HG03575 (cell line): ENCODE measurements at regions not wholly inside any gene's neighbourhood (a gene's known extent, or its start where the extent isn't known, plus 50 kb on each side); places are given as distances from the start of the nearest gene placed in this dataset.
"Not testable (repeated sequence)": the region's sequence is repeated elsewhere in the genome, so short reads cannot be mapped to it uniquely, and the experiment has no call there.

Experiments used
- ATAC-seq: cut with Tn5 transposase; IDR thresholded peaks from one replicate; pipeline ENCODE4 v1.9.1; 2021; ENCODE audit not compliant: unreplicated experiment, insufficient number of reproducible peaks, low FRiP score; ENCODE audit errors: extremely low read depth

DNA sequence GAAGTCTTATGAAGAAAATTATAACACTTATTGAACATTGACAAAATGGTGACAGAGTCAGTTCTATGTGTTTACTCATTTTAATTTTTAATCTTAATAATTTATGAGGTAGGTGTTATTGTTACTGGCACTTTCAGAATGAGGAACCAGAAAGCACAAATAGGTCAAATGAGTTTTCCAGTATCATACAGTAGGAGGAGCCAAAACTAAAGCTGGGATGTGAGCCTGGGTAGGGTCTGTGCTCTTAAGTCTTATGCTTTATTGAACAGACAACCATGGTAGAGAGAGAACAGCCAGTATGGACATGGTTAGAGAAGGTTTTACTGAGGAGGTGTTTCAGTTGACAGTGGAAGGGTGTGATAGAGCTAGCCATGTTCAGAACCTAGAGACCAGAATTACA, 775.7 kb downstream of the TMTC2 start:
- ATAC-seq = no peak

DNA sequence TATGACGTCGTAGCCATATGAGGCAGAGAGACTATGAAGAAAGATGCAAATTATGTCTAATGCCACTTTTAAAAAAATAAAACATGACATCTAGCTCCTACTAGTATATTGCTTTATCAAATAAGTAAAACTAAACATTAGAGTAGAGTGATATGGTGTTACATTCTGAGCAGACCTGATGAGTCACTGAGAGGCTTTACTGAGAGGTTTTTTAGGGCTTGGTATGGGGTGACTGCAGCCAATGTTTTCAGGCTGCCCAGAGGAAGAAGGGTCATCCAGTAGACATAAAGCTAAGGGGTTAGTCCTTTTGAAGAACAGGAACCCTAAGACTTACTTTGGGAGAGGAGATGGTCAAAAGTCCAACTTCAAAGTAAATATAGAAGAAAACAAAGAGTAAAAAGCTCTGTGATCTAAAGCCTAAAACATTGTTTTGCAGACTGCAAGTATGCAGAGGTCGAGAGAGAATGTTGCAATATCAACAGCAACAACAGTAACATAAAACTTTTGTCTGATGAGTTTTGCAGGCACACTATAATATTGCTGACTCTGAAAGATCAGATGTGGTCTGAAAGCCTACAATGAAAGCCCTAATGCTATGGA, 774.7 kb downstream of the TMTC2 start:
- no peak for ATAC-seq

DNA sequence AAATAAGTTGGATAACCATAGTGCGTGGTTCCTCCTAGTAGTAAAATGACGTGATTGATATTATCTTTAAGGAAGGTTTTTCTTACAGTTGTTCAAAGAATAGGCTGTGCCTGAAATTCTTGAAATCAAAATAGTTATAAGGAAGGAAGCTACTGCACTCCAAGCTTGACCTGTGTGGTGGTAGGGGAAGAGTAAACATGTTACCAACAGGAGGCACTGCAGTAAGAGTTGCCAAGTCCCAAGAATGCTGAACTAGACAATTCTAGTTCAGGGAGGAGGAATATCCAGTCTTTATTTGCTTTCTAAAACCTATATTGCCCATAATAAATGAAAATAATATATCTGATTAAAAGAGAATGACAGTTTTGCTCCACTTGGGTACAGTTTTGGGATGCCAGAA, 764.5 kb downstream of the TMTC2 start:
- no peak for ATAC-seq

DNA sequence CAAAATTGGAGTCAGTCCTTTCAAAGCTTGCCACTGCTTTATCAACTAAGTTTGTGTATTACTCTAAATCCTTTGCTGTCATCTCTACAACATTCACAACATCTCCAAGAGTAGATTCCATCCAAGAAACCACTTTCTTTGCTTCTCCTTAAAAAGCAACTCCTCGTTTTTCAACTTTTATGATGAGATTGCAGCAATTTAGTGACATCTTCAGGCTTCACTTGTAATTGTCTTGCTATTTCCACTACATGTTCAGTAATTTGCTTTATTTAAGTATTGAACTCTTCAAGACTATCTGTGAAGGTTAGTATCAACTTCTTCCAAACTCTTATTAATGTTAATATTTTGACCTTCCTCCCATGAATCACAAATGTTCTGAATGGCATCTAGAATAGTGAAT, 747.9 kb downstream of the TMTC2 start:
- ATAC-seq = no peak

DNA sequence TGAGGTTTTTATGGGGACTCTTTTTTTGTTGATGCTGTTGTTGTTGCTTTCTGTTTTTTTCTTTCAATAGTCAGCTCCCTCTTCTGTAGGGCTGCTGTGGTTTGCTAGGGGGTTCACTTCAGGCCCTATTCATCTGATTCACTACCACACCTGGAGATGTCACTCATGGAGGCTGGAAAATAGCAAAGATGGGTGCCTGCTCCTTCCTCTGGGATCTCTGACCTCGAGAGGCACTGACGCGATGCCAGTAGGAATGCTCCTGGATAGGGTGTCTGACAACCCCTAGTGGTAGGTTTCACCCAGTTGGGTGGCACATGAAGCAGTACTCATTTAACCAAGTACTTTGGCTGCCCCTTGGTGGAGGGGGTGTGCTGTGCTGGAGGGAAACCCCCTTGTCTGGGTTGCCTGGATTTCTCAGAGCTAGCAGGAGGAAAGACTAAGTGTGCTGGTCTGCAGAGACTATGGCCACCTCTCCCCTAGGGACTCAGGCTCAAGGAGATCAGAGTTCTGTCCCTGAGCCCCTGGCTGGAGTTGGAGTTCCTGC, 745.5 kb downstream of the TMTC2 start:
- no peak for ATAC-seq

DNA sequence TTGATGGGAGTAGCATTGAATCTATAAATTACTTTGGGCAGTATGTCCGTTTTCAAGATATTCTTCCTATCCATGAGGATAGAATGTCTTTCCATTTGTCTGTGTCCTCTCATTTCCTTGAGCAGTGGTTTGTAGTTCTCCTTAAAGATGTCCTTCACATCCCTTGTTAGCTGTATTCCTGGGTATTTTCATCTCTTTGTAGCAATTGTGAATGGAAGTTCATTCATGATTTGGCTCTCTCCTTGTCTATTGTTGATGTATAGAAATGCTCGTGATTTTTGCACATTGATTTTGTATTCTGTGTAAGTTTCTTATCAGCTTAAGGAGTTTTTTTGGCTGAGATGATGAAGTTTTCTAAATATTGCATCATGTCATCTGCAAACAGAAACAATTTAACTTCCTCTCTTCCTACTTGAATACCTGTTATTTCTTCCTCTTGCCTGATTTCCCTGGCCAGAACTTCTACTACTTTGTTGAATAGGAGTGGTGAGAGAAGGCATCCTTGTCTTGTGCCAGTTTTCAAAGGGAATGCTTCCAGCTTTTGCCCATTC, 741.0 kb downstream of the TMTC2 start:
- ATAC-seq = not testable (repeated sequence)

DNA sequence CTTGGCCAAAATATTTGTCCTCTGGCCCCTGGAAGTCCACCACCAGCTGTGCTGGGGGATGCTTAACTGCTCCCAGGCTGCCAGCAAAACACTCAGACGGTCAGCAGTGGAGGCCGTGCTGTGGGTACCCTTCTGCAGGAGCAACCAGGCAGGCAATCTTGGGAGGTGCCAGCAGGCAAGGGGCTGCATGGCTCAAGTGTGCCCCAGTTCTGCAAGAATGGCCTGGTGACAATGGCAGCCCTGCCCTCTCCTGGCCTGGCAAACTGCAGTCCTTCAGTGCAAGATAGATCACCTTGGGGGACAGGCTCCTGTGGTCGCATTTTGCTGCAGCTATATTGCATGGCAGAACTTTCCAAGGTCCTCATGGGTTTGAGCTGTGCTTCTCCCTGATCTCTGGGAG, 728.3 kb downstream of the TMTC2 start:
- no peak for ATAC-seq

DNA sequence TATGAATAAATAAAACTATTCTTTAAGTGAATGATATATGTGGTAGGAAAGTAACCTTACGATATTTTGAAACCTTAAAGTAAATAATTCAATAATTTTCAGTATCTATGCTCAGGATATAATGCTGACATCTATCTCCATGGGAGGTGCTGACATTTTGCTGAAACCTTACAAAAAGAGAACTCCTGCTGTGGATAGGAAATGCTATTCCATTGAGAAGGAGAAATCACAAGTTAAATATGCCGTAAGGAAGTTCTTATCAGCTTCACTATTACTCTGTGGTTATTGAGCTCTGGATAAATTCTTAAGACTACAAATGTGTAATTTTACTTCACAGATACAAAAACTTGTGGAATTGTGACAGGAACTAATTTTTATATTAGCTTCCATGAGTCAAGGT, 722.1 kb downstream of the TMTC2 start:
- no peak for ATAC-seq

DNA sequence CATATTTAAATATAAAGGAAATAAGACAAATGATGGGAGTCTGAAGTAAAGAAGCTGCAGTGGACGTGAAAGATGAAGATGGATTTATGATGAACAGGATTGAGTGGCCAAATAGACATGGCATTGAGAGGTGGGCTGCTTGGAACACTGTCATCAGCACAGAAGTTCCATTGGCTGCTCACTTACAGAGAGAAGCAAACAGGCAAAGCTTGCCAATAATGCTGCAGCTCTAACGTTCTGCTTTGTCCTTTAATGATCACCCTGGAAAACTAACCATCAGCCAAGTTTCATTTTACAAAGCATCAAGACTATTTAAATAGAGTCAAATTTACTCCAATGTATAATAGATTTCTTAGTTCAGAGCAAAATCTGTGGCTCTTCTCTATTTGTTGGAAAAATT, 721.4 kb downstream of the TMTC2 start:
- ATAC-seq = no peak

DNA sequence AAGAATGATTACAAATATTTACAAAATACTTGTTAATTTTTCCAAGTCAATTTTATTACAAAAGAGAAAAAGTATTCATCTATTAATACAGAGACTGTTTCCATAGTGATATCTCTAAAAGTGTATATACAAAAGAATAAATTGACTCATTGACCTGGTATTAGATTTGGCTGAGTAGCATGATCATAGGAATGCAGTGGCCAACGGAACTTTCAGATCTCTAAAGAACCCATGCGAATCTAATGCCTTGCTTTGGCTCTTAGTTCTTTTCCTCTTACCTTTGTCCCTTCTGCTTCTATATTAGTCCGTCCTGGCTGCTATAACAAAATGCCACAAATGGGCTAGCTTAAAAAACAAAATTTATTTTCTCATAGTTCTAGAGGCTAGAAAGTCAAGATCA, 717.8 kb downstream of the TMTC2 start:
- no peak for ATAC-seq

DNA sequence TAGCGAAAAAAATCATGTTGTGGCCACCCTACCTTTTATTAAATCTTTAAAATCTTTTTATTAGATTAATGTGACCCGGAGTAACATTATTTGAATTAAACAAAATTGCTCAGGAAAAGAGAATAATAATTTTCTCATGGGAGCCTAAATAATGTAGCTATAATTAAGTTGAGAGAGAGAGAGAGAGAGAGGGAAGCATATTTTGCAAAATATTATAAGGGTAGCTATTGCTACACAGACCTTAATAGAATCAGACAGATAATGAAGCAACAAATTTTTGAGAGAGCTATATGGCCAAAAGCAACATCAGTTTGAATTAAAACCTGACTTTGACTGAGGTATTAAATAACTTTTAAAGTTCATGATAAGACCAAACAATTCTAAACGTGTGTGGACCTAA, 703.5 kb downstream of the TMTC2 start:
- no peak for ATAC-seq

DNA sequence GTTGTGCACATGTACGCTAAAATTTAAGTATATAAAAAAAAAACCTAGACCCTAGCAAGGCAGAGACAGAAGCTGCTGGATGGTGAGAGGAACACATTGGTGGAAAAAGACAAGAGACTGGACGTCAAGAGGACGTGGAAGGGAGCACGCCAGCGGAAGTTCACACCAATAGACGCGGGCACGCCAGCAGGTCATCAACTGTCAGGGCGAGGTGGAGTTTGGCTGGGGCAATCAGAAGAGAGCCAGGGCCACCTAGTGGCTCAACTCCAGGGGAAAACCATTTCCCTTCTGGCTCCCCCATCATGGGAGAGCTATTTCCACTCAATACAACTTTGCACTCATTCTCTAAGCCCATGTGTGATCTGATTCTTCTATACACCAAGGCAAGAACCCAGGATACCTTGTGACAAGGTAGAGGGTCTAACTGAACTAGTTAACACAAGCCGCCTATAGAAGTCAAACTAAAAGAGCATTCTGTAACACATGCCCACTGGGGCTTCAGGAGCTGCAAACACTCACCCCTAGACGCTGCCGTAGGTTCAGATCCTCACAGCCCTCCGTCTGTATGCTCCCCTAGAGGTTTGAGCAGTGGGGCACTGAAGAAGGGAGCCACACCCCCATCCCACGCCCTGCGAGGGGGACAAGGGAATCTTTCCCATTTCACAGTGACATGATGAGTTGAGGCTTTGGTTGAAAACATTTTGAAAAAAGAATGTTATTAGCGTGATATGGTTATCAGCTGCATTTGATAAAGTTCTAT, 702.7 kb downstream of the TMTC2 start:
- no peak for ATAC-seq

DNA sequence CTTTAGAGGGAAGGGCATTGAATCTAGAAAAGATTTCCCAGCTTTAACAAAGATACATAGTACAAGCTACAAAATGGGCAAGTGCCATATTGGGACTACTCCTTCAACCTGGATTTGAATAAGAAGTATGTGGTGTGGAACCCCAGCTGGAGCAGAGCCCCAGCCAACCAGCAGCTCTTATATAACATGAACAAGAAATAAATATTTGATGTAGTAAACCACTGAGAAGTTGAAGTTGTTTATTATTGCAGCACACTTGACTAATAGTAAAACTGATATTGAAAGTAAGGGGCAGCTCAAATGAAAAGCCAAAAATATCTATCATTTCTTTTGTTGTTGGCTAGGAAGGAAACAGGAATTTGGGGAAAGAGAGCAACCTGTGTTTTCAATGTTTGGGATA, 701.8 kb downstream of the TMTC2 start:
- no peak for ATAC-seq

DNA sequence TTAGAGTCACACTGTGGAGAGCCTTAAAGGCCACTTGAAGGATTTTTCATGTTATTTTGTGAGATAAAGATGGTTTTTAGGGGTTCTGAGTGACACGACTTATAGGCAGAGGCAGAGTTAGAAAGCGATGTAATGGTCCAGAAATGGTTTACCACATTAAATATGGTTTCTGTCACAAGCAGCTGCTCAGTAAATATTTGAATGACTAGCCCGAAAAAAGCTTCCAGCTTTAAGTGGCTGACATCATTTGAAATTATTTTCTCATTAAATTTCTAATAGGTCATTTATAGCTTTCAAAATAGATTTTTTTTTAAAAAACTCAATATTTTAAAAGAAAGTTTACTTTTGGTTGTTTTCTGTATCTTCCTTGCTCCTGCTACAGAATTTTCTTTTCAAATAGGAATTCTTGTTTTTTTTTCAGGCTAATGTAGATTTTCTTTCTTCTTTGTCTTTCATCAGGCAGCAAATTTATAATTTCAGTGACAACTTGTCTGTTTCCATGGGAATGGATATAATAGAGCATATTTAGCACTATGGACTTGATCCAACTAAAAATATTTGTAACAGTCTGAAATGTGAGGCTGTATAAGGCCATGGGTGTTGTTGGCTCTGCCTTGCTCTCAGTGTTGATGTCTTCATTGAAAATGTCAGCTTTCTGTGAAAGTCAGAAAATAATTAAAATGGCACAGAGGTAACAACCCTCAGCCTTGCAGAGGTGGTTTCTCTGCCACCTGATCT, 700.0 kb downstream of the TMTC2 start:
- ATAC-seq = no peak

DNA sequence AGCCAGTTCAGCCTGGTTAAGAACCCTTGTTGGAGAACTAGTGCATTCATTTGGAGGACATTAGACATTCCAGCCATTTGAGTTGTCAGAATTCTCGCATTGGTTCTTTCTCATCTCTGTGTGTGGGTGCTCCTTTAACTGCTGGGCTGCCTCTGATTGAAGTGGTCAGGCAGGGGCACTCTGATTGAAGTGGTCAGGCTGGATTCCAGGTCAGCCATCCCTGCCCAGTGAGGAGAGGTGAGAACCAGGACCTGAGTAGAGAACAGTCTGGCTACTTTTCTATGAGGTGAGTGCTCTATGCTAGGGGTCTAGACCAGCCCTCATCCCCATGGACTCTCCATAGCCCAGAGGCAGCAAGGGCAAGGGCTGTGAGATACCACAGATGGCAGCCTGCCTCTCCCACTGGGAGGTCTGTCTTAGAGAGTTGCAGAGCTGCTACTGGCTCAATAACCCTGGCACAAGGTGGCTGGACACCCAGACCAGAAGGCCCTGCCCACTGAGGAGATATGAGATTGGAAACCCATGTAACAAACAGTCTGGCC, 691.6 kb downstream of the TMTC2 start:
- no peak for ATAC-seq

DNA sequence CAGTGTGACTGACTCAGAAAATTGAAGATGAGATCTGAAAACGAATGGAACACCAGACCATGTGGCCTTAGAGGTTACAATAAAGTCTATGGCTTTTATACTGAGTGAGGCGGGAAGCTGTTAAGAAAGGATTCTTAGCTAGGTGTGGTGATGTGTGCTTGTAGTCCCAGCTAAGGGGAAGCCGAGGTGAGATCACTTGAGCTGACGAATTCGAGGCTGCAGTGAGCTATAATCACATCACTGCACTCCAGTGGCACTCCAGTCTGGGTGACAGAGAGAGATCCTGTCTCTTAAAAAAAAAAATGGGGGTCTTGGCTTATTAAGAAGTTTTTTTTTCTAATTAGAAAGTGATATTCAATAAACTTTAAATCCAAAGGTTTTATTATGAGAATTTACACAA, 678.6 kb downstream of the TMTC2 start:
- ATAC-seq = no peak

DNA sequence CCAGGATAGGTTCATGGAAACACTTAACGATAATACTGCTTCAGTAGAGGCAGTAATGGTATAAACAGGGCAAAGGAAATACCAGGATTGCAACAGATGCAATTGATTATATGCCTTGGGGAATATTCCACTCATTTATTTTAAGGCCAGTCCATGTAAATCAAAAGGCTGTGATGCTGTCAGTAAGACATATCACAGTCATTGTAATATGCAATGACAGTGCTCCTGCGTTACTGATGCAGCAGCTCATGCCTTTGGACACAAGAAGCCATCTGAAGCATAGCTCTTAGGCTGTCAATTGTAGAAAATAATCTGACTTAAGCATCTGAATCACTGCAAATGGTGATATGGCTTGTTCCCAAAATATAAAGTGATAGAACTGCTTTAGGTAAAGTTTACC, 674.8 kb downstream of the TMTC2 start:
- ATAC-seq = no peak

DNA sequence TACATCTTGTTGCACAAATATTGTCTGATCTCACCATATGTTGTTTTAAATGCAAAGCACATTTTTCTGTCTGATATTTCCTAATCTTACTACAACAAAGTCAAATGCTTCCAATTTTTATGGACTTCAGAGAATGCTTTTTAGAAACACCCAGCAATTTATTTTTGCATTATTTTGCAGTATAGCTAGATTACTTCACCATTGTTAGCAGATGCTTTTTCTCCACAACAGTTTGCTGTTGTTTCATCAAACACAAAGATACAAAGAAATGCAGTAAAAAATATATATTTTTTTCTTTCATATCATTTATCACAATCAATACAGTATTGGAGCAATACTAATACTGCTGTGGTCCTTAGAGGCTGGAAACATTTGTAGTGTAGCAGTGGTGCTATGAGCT, 674.4 kb downstream of the TMTC2 start:
- no peak for ATAC-seq

DNA sequence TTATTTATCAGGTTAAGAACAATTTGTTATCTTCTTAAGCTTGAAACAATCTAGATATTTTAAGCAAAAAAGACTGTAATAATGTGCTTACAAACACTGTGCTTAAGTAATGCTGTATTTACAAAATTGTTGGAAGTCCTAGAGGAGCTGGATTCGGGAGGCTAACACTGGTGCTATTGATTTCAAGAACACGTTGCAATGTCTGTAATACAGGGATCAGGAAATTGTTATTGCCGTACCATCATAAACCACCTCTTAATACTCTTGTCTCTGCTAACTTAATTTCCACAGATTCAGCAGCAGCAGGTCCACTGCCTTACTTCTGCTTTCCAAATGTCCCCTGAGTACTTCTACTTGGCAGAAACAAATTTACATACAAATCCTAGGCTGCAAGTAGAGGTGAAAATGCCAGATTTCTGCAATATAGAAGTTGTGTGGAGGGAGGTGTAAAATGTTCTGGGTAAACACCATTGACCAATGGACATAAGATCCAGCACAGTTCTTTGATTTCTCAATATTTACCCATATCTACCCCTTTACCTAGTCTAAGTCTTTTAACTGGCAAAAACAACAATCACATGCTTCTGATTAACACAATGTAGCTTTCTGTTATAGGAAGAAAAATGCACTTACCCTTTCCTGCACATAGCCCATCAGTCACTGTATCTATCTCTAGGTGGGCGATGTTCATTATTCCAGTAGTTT, 663.4 kb downstream of the TMTC2 start:
- ATAC-seq = no peak
